ENCODE measurements at regions not wholly inside any gene's neighbourhood (a gene's known extent, or its start where the extent isn't known, plus 50 kb on each side); places are given as distances from the start of the nearest gene placed in this dataset.

GRCh38 chr6:10309457-10310329 is 105.2 kb downstream of the TFAP2A start:
- Mint-ChIP-seq H3K4me1 (ENCODE audit: low read depth, unreplicated experiment) (peaks cover 32% of the 10 kb centered on the region), H3K27ac (ENCODE audit: unreplicated experiment) (peak overlapping the region; percentile 92), H3K36me3 (ENCODE audit: insufficient read depth, unreplicated experiment) (peaks cover 6% of the 10 kb centered on the region), H3K4me3 (ENCODE audit: low read depth, unreplicated experiment) (peak overlapping the region; percentile 43), H3K27me3 (ENCODE audit: unreplicated experiment) (no peaks in the 10 kb centered on the region), H3K9me3 (ENCODE audit: low read depth, unreplicated experiment) (no peaks in the 10 kb centered on the region)
- no TSS peak for BruUV-seq (replicated peaks)
- intact Hi-C loops (cut with micrococcal nuclease; ENCODE audit: unreplicated experiment): loop anchor here (5.0 to 10.0 kb wide), 3 partner anchors 65 to 277 kb away; no protein-coding TSS in a partner anchor
- no peak for DNase-seq
- no peak for TF ChIP-seq CTCF (IDR thresholded peaks at IDR 0.05; ENCODE audit: unreplicated experiment)
- CTCF ChIA-PET: no interaction called here

- intact Hi-C loops (cut with micrococcal nuclease; ENCODE audit: unreplicated experiment): no loop called here
- H3K9me3 Mint-ChIP-seq (ENCODE audit: low read depth, unreplicated experiment): no peaks in the 10 kb centered on the region
- H3K27ac Mint-ChIP-seq (ENCODE audit: unreplicated experiment): no peak overlapping the region
- no peak for TF ChIP-seq CTCF (IDR thresholded peaks at IDR 0.05; ENCODE audit: unreplicated experiment)
- no peaks in the 10 kb centered on the region for H3K27me3 Mint-ChIP-seq (ENCODE audit: unreplicated experiment)
- H3K4me1 Mint-ChIP-seq (ENCODE audit: low read depth, unreplicated experiment): peaks cover 32% of the 10 kb centered on the region
- DNase-seq: no peak
- CTCF ChIA-PET: no interaction called here
- H3K4me3 Mint-ChIP-seq (ENCODE audit: low read depth, unreplicated experiment): no peak overlapping the region
- H3K36me3 Mint-ChIP-seq (ENCODE audit: insufficient read depth, unreplicated experiment): peaks cover 6% of the 10 kb centered on the region
- BruUV-seq (replicated peaks): no TSS peak
Measured at GRCh38 chr6:10307476-10307875, 107.4 kb downstream of the TFAP2A start.

- no peak for TF ChIP-seq CTCF (IDR thresholded peaks at IDR 0.05; ENCODE audit: unreplicated experiment)
- no peak overlapping the region for H3K4me3 Mint-ChIP-seq (ENCODE audit: low read depth, unreplicated experiment)
- intact Hi-C loops (cut with micrococcal nuclease; ENCODE audit: unreplicated experiment): no loop called here
- no TSS peak for BruUV-seq (replicated peaks)
- no peak overlapping the region for H3K27ac Mint-ChIP-seq (ENCODE audit: unreplicated experiment)
- CTCF ChIA-PET: no interaction called here
- no peak for DNase-seq
- no peaks in the 10 kb centered on the region for H3K27me3 Mint-ChIP-seq (ENCODE audit: unreplicated experiment)
- H3K9me3 Mint-ChIP-seq (ENCODE audit: low read depth, unreplicated experiment): no peaks in the 10 kb centered on the region
- H3K36me3 Mint-ChIP-seq (ENCODE audit: insufficient read depth, unreplicated experiment): peaks cover 6% of the 10 kb centered on the region
- peaks cover 32% of the 10 kb centered on the region for H3K4me1 Mint-ChIP-seq (ENCODE audit: low read depth, unreplicated experiment)
Measured at GRCh38 chr6:10307028-10307427, 107.8 kb downstream of the TFAP2A start.

GRCh38 chr6:10305790-10306415 is 109.0 kb downstream of the TFAP2A start:
- intact Hi-C loops (cut with micrococcal nuclease; ENCODE audit: unreplicated experiment): no loop called here
- CTCF ChIA-PET: no interaction called here
- Mint-ChIP-seq H3K27ac (ENCODE audit: unreplicated experiment) (no peak overlapping the region), H3K4me3 (ENCODE audit: low read depth, unreplicated experiment) (no peak overlapping the region), H3K36me3 (ENCODE audit: insufficient read depth, unreplicated experiment) (peaks cover 5% of the 10 kb centered on the region), H3K4me1 (ENCODE audit: low read depth, unreplicated experiment) (peaks cover 28% of the 10 kb centered on the region), H3K27me3 (ENCODE audit: unreplicated experiment) (no peaks in the 10 kb centered on the region), H3K9me3 (ENCODE audit: low read depth, unreplicated experiment) (no peaks in the 10 kb centered on the region)
- no TSS peak for BruUV-seq (replicated peaks)
- no peak for TF ChIP-seq CTCF (IDR thresholded peaks at IDR 0.05; ENCODE audit: unreplicated experiment)
- DNase-seq: no peak
